ENCODE measurements at regions not wholly inside any gene's neighbourhood (a gene's known extent, or its start where the extent isn't known, plus 50 kb on each side); places are given as distances from the start of the nearest gene placed in this dataset.

- no peak overlapping the region for H2BK12ac ChIP-seq (ENCODE audit: low read length)
- H3K23ac ChIP-seq (ENCODE audit: low read depth, low read length, poor library complexity) = no peak overlapping the region
- H4K91ac ChIP-seq (ENCODE audit: low read depth, low read length, poor library complexity) = no peak overlapping the region
- H3K27me3 ChIP-seq (ENCODE audit: control insufficient read depth in 3 of 3, insufficient read depth in 3 of 3, low read depth in 1 of 3, low read length in 3 of 3) = peaks cover 0 to 2% (median 0%) of the 10 kb centered on the region in 3 experiments
- H2AFZ ChIP-seq (ENCODE audit: low read length) = no peak overlapping the region
- no peak overlapping the region for H3K9ac ChIP-seq (ENCODE audit: low read depth, low read length, poor library complexity)
- H3K36me3 ChIP-seq (replicated peaks in 1 of 2; ENCODE audit: control insufficient read depth in 2 of 2, insufficient read depth in 2 of 2, low read length in 2 of 2) = peaks cover 0 to 2% of the 10 kb centered on the region in 2 donors
- H3K9me3 ChIP-seq (replicated peaks in 1 of 2; ENCODE audit: control insufficient read depth in 2 of 2, insufficient read depth in 1 of 2, low read depth in 1 of 2, low read length in 2 of 2) = no peaks in the 10 kb centered on the region
- whole genome bisulfite sequencing, 2 donors (ENCODE audit: extremely low coverage in 2 of 2, insufficient read length in 2 of 2, insufficient replicate concordance in 1 of 2) = no CpG with 5 or more reads among the region's 6 CpGs
- H3K18ac ChIP-seq (ENCODE audit: low read length) = no peak overlapping the region
- H3K4ac ChIP-seq (ENCODE audit: low read length) = no peak overlapping the region
- no peak overlapping the region for H3K4me3 ChIP-seq (ENCODE audit: low read length in 2 of 2)
- DNase-seq (ENCODE audit: low spot score) = no peak
- no peak overlapping the region for H2BK5ac ChIP-seq (ENCODE audit: low read length)
- no peak overlapping the region for H2AK5ac ChIP-seq (ENCODE audit: low read depth, low read length)
- peaks cover 0 to 4% of the 10 kb centered on the region in 2 donors for H3K4me1 ChIP-seq (ENCODE audit: control insufficient read depth in 2 of 2, insufficient read depth in 1 of 2, low read depth in 1 of 2, low read length in 2 of 2)
- H2BK15ac ChIP-seq (ENCODE audit: low read length) = no peak overlapping the region
- no peak overlapping the region for H4K8ac ChIP-seq (ENCODE audit: low read depth, low read length)
- no peak overlapping the region for H3K14ac ChIP-seq (ENCODE audit: low read length)
- no peak overlapping the region for H3K4me2 ChIP-seq (ENCODE audit: insufficient read depth, low read length, poor library complexity, severe bottlenecking)
- no peak overlapping the region for H3K27ac ChIP-seq (replicated peaks; ENCODE audit: low read length)
- H2BK120ac ChIP-seq (ENCODE audit: low read depth, low read length) = no peak overlapping the region
- no peaks in the 10 kb centered on the region for H3K79me1 ChIP-seq (ENCODE audit: low read depth, low read length)
Measured at GRCh38 chr2:4965556-4966320, 726.4 kb upstream of the SOX11 start.

GRCh38 chr2:4967206-4967605 is 725.0 kb upstream of the SOX11 start:
- H3K27me3 ChIP-seq (ENCODE audit: control insufficient read depth in 3 of 3, insufficient read depth in 3 of 3, low read depth in 1 of 3, low read length in 3 of 3) = peaks cover 0 to 6% (median 2%) of the 10 kb centered on the region in 3 experiments
- no peak for DNase-seq (ENCODE audit: low spot score)
- no peak overlapping the region for H2BK120ac ChIP-seq (ENCODE audit: low read depth, low read length)
- H3K18ac ChIP-seq (ENCODE audit: low read length) = peak overlapping the region; percentile 85
- H2AK5ac ChIP-seq (ENCODE audit: low read depth, low read length) = no peak overlapping the region
- no CpG with 5 or more reads among the region's 2 CpGs for WGBS, 2 donors (ENCODE audit: extremely low coverage in 2 of 2, insufficient read length in 2 of 2, insufficient replicate concordance in 1 of 2)
- H3K9me3 ChIP-seq (replicated peaks in 1 of 2; ENCODE audit: control insufficient read depth in 2 of 2, insufficient read depth in 1 of 2, low read depth in 1 of 2, low read length in 2 of 2) = no peaks in the 10 kb centered on the region
- peaks cover 0 to 4% of the 10 kb centered on the region in 2 donors for H3K4me1 ChIP-seq (ENCODE audit: control insufficient read depth in 2 of 2, insufficient read depth in 1 of 2, low read depth in 1 of 2, low read length in 2 of 2)
- no peak overlapping the region for H3K4ac ChIP-seq (ENCODE audit: low read length)
- no peak overlapping the region for H2AFZ ChIP-seq (ENCODE audit: low read length)
- H2BK5ac ChIP-seq (ENCODE audit: low read length) = no peak overlapping the region
- H3K4me2 ChIP-seq (ENCODE audit: insufficient read depth, low read length, poor library complexity, severe bottlenecking) = no peak overlapping the region
- H2BK12ac ChIP-seq (ENCODE audit: low read length) = no peak overlapping the region
- H3K36me3 ChIP-seq (replicated peaks in 1 of 2; ENCODE audit: control insufficient read depth in 2 of 2, insufficient read depth in 2 of 2, low read length in 2 of 2) = peaks cover 0 to 2% of the 10 kb centered on the region in 2 donors
- H3K14ac ChIP-seq (ENCODE audit: low read length) = no peak overlapping the region
- no peaks in the 10 kb centered on the region for H3K79me1 ChIP-seq (ENCODE audit: low read depth, low read length)
- no peak overlapping the region for H2BK15ac ChIP-seq (ENCODE audit: low read length)
- no peak overlapping the region for H3K27ac ChIP-seq (replicated peaks; ENCODE audit: low read length)
- no peak overlapping the region for H3K9ac ChIP-seq (ENCODE audit: low read depth, low read length, poor library complexity)
- no peak overlapping the region for H4K8ac ChIP-seq (ENCODE audit: low read depth, low read length)
- no peak overlapping the region for H4K91ac ChIP-seq (ENCODE audit: low read depth, low read length, poor library complexity)
- no peak overlapping the region for H3K4me3 ChIP-seq (ENCODE audit: low read length in 2 of 2)
- H3K23ac ChIP-seq (ENCODE audit: low read depth, low read length, poor library complexity) = no peak overlapping the region

DNA sequence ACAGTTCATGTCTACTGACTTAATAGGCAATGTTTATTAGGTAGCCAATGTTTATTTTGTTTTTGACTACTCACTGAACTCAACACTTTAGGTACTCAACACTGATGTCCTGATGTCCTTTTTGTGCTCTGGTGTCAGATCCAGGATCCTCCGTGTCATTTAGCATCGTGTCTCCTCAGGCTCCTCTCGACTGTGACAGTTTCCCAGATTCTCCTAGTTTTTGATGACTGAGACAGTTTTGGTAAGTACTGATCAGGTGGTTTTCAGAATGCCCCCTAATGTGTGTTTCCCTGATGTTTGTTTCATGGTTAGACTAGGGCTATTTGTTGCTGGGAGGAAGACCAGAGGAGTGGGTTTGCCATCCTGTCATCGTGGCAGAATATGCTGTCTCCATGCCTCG is 719.7 kb upstream of the SOX11 start:
- Histone ChIP-seq H2AK5ac (ENCODE audit: low read depth, low read length) (no peak overlapping the region), H3K4me2 (ENCODE audit: insufficient read depth, low read length, poor library complexity, severe bottlenecking) (no peak overlapping the region), H3K18ac (ENCODE audit: low read length) (no peak overlapping the region), H2BK5ac (ENCODE audit: low read length) (no peak overlapping the region), H2BK15ac (ENCODE audit: low read length) (no peak overlapping the region), H3K27ac (replicated peaks; ENCODE audit: low read length) (no peak overlapping the region), H4K91ac (ENCODE audit: low read depth, low read length, poor library complexity) (no peak overlapping the region), H3K79me1 (ENCODE audit: low read depth, low read length) (peaks cover 4% of the 10 kb centered on the region), H3K4me1 (ENCODE audit: control insufficient read depth in 2 of 2, insufficient read depth in 1 of 2, low read depth in 1 of 2, low read length in 2 of 2) (no peaks in the 10 kb centered on the region), H3K9ac (ENCODE audit: low read depth, low read length, poor library complexity) (no peak overlapping the region), H3K4me3 (ENCODE audit: low read length in 2 of 2) (no peak overlapping the region), H2AFZ (ENCODE audit: low read length) (no peak overlapping the region), H3K23ac (ENCODE audit: low read depth, low read length, poor library complexity) (no peak overlapping the region), H3K27me3 (ENCODE audit: control insufficient read depth in 3 of 3, insufficient read depth in 3 of 3, low read depth in 1 of 3, low read length in 3 of 3) (peaks cover 0 to 6% (median 0%) of the 10 kb centered on the region in 3 experiments), H4K8ac (ENCODE audit: low read depth, low read length) (no peak overlapping the region), H3K4ac (ENCODE audit: low read length) (no peak overlapping the region), H2BK120ac (ENCODE audit: low read depth, low read length) (no peak overlapping the region), H3K36me3 (replicated peaks in 1 of 2; ENCODE audit: control insufficient read depth in 2 of 2, insufficient read depth in 2 of 2, low read length in 2 of 2) (no peaks in the 10 kb centered on the region), H2BK12ac (ENCODE audit: low read length) (no peak overlapping the region), H3K14ac (ENCODE audit: low read length) (no peak overlapping the region), H3K9me3 (replicated peaks in 1 of 2; ENCODE audit: control insufficient read depth in 2 of 2, insufficient read depth in 1 of 2, low read depth in 1 of 2, low read length in 2 of 2) (peaks cover 0 to 6% of the 10 kb centered on the region in 2 donors)
- no CpG with 5 or more reads among the region's 5 CpGs for WGBS, 2 donors (ENCODE audit: extremely low coverage in 2 of 2, insufficient read length in 2 of 2, insufficient replicate concordance in 1 of 2)
- DNase-seq (ENCODE audit: low spot score) = no peak

DNA sequence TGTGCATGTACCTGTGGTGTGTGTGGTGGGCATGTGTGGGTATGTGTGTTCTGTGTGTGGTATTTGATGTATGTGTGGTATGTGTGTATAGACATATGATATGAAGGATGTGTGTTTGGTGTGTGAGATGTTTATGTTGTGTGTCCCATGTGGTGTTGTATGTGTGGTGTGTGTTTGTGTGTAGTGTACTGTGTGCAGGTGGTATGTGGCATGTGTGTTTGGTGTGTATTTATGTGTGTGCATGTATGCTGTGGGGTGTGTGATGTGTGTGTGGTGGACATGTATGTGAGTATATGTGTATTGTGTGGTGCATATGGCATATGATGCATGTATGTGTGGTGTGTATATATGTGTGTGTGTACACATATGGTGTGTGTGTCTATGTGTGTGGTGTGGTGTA is 718.8 kb upstream of the SOX11 start:
- Histone ChIP-seq H3K4me1 (ENCODE audit: control insufficient read depth in 2 of 2, insufficient read depth in 1 of 2, low read depth in 1 of 2, low read length in 2 of 2) (no peaks in the 10 kb centered on the region), H3K4me2 (ENCODE audit: insufficient read depth, low read length, poor library complexity, severe bottlenecking) (no peak overlapping the region), H4K91ac (ENCODE audit: low read depth, low read length, poor library complexity) (peak overlapping the region; percentile 61), H2BK15ac (ENCODE audit: low read length) (no peak overlapping the region), H3K9ac (ENCODE audit: low read depth, low read length, poor library complexity) (peak overlapping the region; percentile 7), H2BK120ac (ENCODE audit: low read depth, low read length) (no peak overlapping the region), H3K18ac (ENCODE audit: low read length) (no peak overlapping the region), H2AK5ac (ENCODE audit: low read depth, low read length) (no peak overlapping the region), H3K4ac (ENCODE audit: low read length) (peak overlapping the region; percentile 10), H3K4me3 (ENCODE audit: low read length in 2 of 2) (no peak overlapping the region), H4K8ac (ENCODE audit: low read depth, low read length) (peak overlapping the region; percentile 53), H3K9me3 (replicated peaks in 1 of 2; ENCODE audit: control insufficient read depth in 2 of 2, insufficient read depth in 1 of 2, low read depth in 1 of 2, low read length in 2 of 2) (peaks cover 0 to 8% of the 10 kb centered on the region in 2 donors), H2BK12ac (ENCODE audit: low read length) (no peak overlapping the region), H3K27ac (replicated peaks; ENCODE audit: low read length) (no peak overlapping the region), H3K23ac (ENCODE audit: low read depth, low read length, poor library complexity) (no peak overlapping the region), H3K36me3 (replicated peaks in 1 of 2; ENCODE audit: control insufficient read depth in 2 of 2, insufficient read depth in 2 of 2, low read length in 2 of 2) (no peaks in the 10 kb centered on the region), H3K14ac (ENCODE audit: low read length) (no peak overlapping the region), H2BK5ac (ENCODE audit: low read length) (no peak overlapping the region), H2AFZ (ENCODE audit: low read length) (no peak overlapping the region), H3K79me1 (ENCODE audit: low read depth, low read length) (peaks cover 4% of the 10 kb centered on the region), H3K27me3 (ENCODE audit: control insufficient read depth in 3 of 3, insufficient read depth in 3 of 3, low read depth in 1 of 3, low read length in 3 of 3) (peaks cover 0 to 6% (median 0%) of the 10 kb centered on the region in 3 experiments)
- no peak for DNase-seq (ENCODE audit: low spot score)
